22Rv1 (cell line): ENCODE measurements at regions not wholly inside any gene's neighbourhood (a gene's known extent, or its start where the extent isn't known, plus 50 kb on each side); places are given as distances from the start of the nearest gene placed in this dataset.
"Not testable (repeated sequence)": the region's sequence is repeated elsewhere in the genome, so short reads cannot be mapped to it uniquely, and the experiment has no call there.

Experiments used
- CTCF ChIP-seq: fragments of 450-650 bp; IDR thresholded peaks from 2 replicates; pipeline ENCODE4 v1.5.1; 2017; ENCODE audit warnings: mild to moderate bottlenecking
- ZFX ChIP-seq: fragments of 450-650 bp; IDR thresholded peaks from 2 replicates; pipeline ENCODE4 v1.6.1; 2017; ENCODE audit warnings: antibody characterized with exemption, borderline replicate concordance

GRCh38 chr1:176396604-176397395 lies 66.2 kb upstream of the PAPPA2 start:
- TF ChIP-seq CTCF, ZFX: not testable (repeated sequence)
